NT2/D1 (cell line): ENCODE measurements at regions not wholly inside any gene's neighbourhood (a gene's known extent, or its start where the extent isn't known, plus 50 kb on each side); places are given as distances from the start of the nearest gene placed in this dataset.

Source experiments
- DNase-seq: peaks from one replicate; pipeline ENCODE4 v3.0.0-alpha.2; 2011; ENCODE audit warnings: low read depth, low spot score
- H3K27me3 ChIP-seq: 2 replicates; pipeline ENCODE4 v1.6.0; 2011; ENCODE audit warnings: mild to moderate bottlenecking; ENCODE audit not compliant: insufficient read length, insufficient read depth
- H3K36me3 ChIP-seq: 2 replicates; pipeline ENCODE4 v1.6.1; 2011; ENCODE audit warnings: mild to moderate bottlenecking, low read length, mixed read lengths; ENCODE audit not compliant: insufficient read depth, insufficient read length
- H3K4me1 ChIP-seq: 2 replicates; pipeline ENCODE4 v1.5.1; 2011; ENCODE audit not compliant: insufficient read depth, insufficient read length
- H3K4me3 ChIP-seq: 2 replicates; pipeline ENCODE4 v1.5.1; 2011; ENCODE audit warnings: low read depth; ENCODE audit not compliant: insufficient read length
- H3K9ac ChIP-seq: 2 replicates; pipeline ENCODE4 v1.6.0; 2011; ENCODE audit warnings: low read depth; ENCODE audit not compliant: insufficient read length
- H3K9me3 ChIP-seq: 2 replicates; pipeline ENCODE4 v1.5.1; 2011; ENCODE audit warnings: mild to moderate bottlenecking, low read length; ENCODE audit not compliant: insufficient read depth
- SUZ12 ChIP-seq: IDR thresholded peaks from 2 replicates; pipeline ENCODE4 v1.6.1; 2011; ENCODE audit not compliant: insufficient read length, insufficient read depth; ENCODE audit errors: extremely low read depth
- YY1 ChIP-seq: IDR thresholded peaks from 2 replicates; pipeline ENCODE4 v1.6.1; 2011; ENCODE audit not compliant: insufficient read length, insufficient read depth
- ZNF274 ChIP-seq: IDR thresholded peaks from 2 replicates; pipeline ENCODE4 v1.6.1; 2011; ENCODE audit warnings: mild to moderate bottlenecking, low read depth, low read length

- Histone ChIP-seq H3K4me1 (no peaks in the 10 kb centered on the region), H3K4me3 (no peak overlapping the region), H3K36me3 (no peaks in the 10 kb centered on the region), H3K27me3 (no peaks in the 10 kb centered on the region), H3K9me3 (no peaks in the 10 kb centered on the region), H3K9ac (no peak overlapping the region)
- no peak for DNase-seq
- no peak for TF ChIP-seq YY1
- no peak for TF ChIP-seq SUZ12
- TF ChIP-seq ZNF274, result no peak
Measured at GRCh38 chr5:106610041-106610440, 1060.7 kb downstream of the EFNA5 start.

- Histone ChIP-seq H3K4me1 (no peaks in the 10 kb centered on the region), H3K9ac (no peak overlapping the region), H3K4me3 (no peak overlapping the region), H3K36me3 (no peaks in the 10 kb centered on the region), H3K27me3 (no peaks in the 10 kb centered on the region), H3K9me3 (no peaks in the 10 kb centered on the region)
- no peak for DNase-seq
- no peak for TF ChIP-seq ZNF274
- no peak for TF ChIP-seq YY1
- no peak for TF ChIP-seq SUZ12
Measured at GRCh38 chr5:106601620-106602019, 1069.1 kb downstream of the EFNA5 start.

GRCh38 chr5:106600803-106601202, 1069.9 kb downstream of the EFNA5 start:
- H3K27me3 ChIP-seq, result no peaks in the 10 kb centered on the region
- H3K4me1 ChIP-seq, result no peaks in the 10 kb centered on the region
- DNase-seq, result no peak
- no peak overlapping the region for H3K9ac ChIP-seq
- no peak overlapping the region for H3K4me3 ChIP-seq
- H3K9me3 ChIP-seq, result no peaks in the 10 kb centered on the region
- TF ChIP-seq YY1 (no peak), ZNF274 (no peak), SUZ12 (no peak)
- no peaks in the 10 kb centered on the region for H3K36me3 ChIP-seq

- Histone ChIP-seq H3K4me3 (no peak overlapping the region), H3K27me3 (no peaks in the 10 kb centered on the region), H3K36me3 (no peaks in the 10 kb centered on the region), H3K4me1 (no peaks in the 10 kb centered on the region), H3K9me3 (no peaks in the 10 kb centered on the region), H3K9ac (no peak overlapping the region)
- DNase-seq, result no peak
- TF ChIP-seq YY1 (no peak), SUZ12 (no peak), ZNF274 (no peak)
Measured at GRCh38 chr5:106595864-106596263, 1074.9 kb downstream of the EFNA5 start.

GRCh38 chr5:106584268-106584667, 1086.5 kb downstream of the EFNA5 start:
- no peaks in the 10 kb centered on the region for H3K9me3 ChIP-seq
- H3K27me3 ChIP-seq, result no peaks in the 10 kb centered on the region
- peak; percentile 1 for DNase-seq
- H3K9ac ChIP-seq, result no peak overlapping the region
- H3K4me3 ChIP-seq, result no peak overlapping the region
- no peak for TF ChIP-seq YY1
- no peak for TF ChIP-seq ZNF274
- TF ChIP-seq SUZ12, result no peak
- no peaks in the 10 kb centered on the region for H3K36me3 ChIP-seq
- no peaks in the 10 kb centered on the region for H3K4me1 ChIP-seq

- Histone ChIP-seq H3K4me1 (no peaks in the 10 kb centered on the region), H3K36me3 (no peaks in the 10 kb centered on the region), H3K27me3 (no peaks in the 10 kb centered on the region), H3K9ac (no peak overlapping the region), H3K9me3 (no peaks in the 10 kb centered on the region), H3K4me3 (no peak overlapping the region)
- no peak for DNase-seq
- no peak for TF ChIP-seq YY1
- no peak for TF ChIP-seq SUZ12
- TF ChIP-seq ZNF274, result no peak
Measured at GRCh38 chr5:106578736-106579135, 1092.0 kb downstream of the EFNA5 start.

- Histone ChIP-seq H3K4me3 (no peak overlapping the region), H3K36me3 (no peaks in the 10 kb centered on the region), H3K9ac (no peak overlapping the region), H3K4me1 (no peaks in the 10 kb centered on the region), H3K9me3 (no peaks in the 10 kb centered on the region), H3K27me3 (no peaks in the 10 kb centered on the region)
- DNase-seq, result no peak
- no peak for TF ChIP-seq ZNF274
- no peak for TF ChIP-seq YY1
- TF ChIP-seq SUZ12, result no peak
Measured at GRCh38 chr5:106574820-106575219, 1095.9 kb downstream of the EFNA5 start.

GRCh38 chr5:106566031-106566430, 1104.7 kb downstream of the EFNA5 start:
- H3K9ac ChIP-seq, result no peak overlapping the region
- H3K4me1 ChIP-seq, result no peaks in the 10 kb centered on the region
- H3K36me3 ChIP-seq, result no peaks in the 10 kb centered on the region
- TF ChIP-seq ZNF274 (no peak), YY1 (no peak), SUZ12 (no peak)
- no peaks in the 10 kb centered on the region for H3K9me3 ChIP-seq
- DNase-seq, result no peak
- H3K4me3 ChIP-seq, result no peak overlapping the region
- no peaks in the 10 kb centered on the region for H3K27me3 ChIP-seq
